ENCODE measurements at regions not wholly inside any gene's neighbourhood (a gene's known extent, or its start where the extent isn't known, plus 50 kb on each side); places are given as distances from the start of the nearest gene placed in this dataset.

- no peak for TF ChIP-seq CTCF (conservative IDR thresholded peaks at IDR 0.05 in 1 of 2, IDR thresholded peaks at IDR 0.05 in 1 of 2; ENCODE audit: low read depth in 1 of 2, low read length in 2 of 2)
- TF ChIP-seq EZH2 (IDR thresholded peaks at IDR 0.05; ENCODE audit: low read length, missing control alignments) = no peak
Observed at GRCh38 chr11:87405356-87405755, 367.6 kb downstream of the TMEM135 start.
